Smooth muscle cell (in vitro differentiated cells): ENCODE measurements at regions not wholly inside any gene's neighbourhood (a gene's known extent, or its start where the extent isn't known, plus 50 kb on each side); places are given as distances from the start of the nearest gene placed in this dataset.
"Not testable (repeated sequence)": the region's sequence is repeated elsewhere in the genome, so short reads cannot be mapped to it uniquely, and the experiment has no call there.

Source experiments
- DNase-seq: peaks from one replicate; lab custom pipeline; 2025; ENCODE audit not compliant: unreplicated experiment; lab: John Stamatoyannopoulos, UW
- H2AFZ ChIP-seq: fragments of 200-600 bp; sonication (generic); 2 replicates; pipeline ENCODE4 v1.6.0; 2016; ENCODE audit warnings: antibody characterized with exemption, low read depth, mild to moderate bottlenecking
- H3F3A ChIP-seq: fragments of 200-600 bp; sonication (generic); 2 replicates; pipeline ENCODE4 v1.6.0; 2017; ENCODE audit warnings: antibody characterized with exemption, low read depth
- H3K27ac ChIP-seq: fragments of 200-600 bp; sonication (generic); 2 replicates; pipeline ENCODE4 v1.5.1; 2016; ENCODE audit warnings: low read depth, mild to moderate bottlenecking
- H3K27me3 ChIP-seq: fragments of 200-600 bp; sonication (generic); 2 replicates; pipeline ENCODE4 v1.6.1; 2016; ENCODE audit warnings: low read depth, mild to moderate bottlenecking
- H3K36me3 ChIP-seq: fragments of 200-600 bp; sonication (generic); 2 replicates; pipeline ENCODE4 v1.5.1; 2016; ENCODE audit warnings: low read depth
- H3K4me1 ChIP-seq: fragments of 200-600 bp; sonication (generic); 2 replicates; pipeline ENCODE4 v1.5.1; 2016; ENCODE audit warnings: low read depth
- H3K4me2 ChIP-seq: fragments of 200-600 bp; sonication (generic); 2 replicates; pipeline ENCODE4 v1.6.0; 2016; ENCODE audit warnings: mild to moderate bottlenecking
- H3K4me3 ChIP-seq: fragments of 200-600 bp; sonication (generic); 2 replicates; pipeline ENCODE4 v1.5.1; 2016; ENCODE audit warnings: mild to moderate bottlenecking
- H3K79me2 ChIP-seq: fragments of 200-600 bp; sonication (generic); 2 replicates; pipeline ENCODE4 v1.6.0; 2016; ENCODE audit warnings: low read depth, mild to moderate bottlenecking
- H3K9ac ChIP-seq: fragments of 200-600 bp; sonication (generic); 2 replicates; pipeline ENCODE4 v1.6.0; 2016; ENCODE audit warnings: low read depth
- H3K9me3 ChIP-seq: fragments of 200-600 bp; sonication (generic); replicated peaks from 2 replicates; pipeline ENCODE4 v1.5.1; 2016; ENCODE audit warnings: low read depth
- H4K20me1 ChIP-seq: fragments of 200-600 bp; sonication (generic); 2 replicates; pipeline ENCODE4 v1.6.0; 2016; ENCODE audit warnings: low read depth
- WGBS: methylation state at CpG from one replicate; pipeline ENCODE4 v1.1.7; 2016; ENCODE audit warnings: low lambda C conversion rate; 5-methylcytosine and 5-hydroxymethylcytosine counted together
- TF ChIP-seq, protein P1 (sequence below): fragments of 200-600 bp; sonication (generic); IDR thresholded peaks from 2 replicates; pipeline ENCODE4 v1.5.1; 2017; ENCODE audit warnings: borderline replicate concordance, mild to moderate bottlenecking, antibody characterized with exemption; ENCODE audit not compliant: insufficient read depth, poor library complexity, severe bottlenecking

DNA sequence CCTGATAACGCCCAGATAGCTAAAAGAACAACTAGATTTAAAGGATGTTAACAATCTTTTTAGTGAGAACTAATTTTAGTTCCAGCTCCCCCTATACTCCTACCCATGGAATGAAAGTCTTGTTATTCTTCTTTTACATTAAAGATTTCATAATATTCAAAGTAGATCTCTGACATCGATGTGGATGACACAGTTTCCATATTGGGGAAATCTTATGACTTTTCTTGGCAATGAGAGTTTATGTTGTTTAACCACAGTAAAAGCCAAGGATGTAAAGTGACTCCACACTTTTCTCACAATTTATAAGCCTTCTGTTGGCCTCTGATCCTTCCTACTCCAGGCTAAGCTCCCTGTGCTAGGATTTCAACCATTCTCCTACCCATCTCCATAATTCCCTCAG is 332.6 kb upstream of the KCNMB2 start:
- Histone ChIP-seq H3K9me3 (no peaks in the 10 kb centered on the region), H3K4me3 (no peak overlapping the region), H3K4me2 (peak overlapping the region; percentile 1), H2AFZ (peak overlapping the region; percentile 0), H3K4me1 (peaks cover 18% of the 10 kb centered on the region), H3F3A (no peaks in the 10 kb centered on the region), H3K36me3 (no peaks in the 10 kb centered on the region), H3K9ac (no peak overlapping the region), H3K79me2 (no peaks in the 10 kb centered on the region), H3K27ac (peak overlapping the region; percentile 30), H4K20me1 (no peaks in the 10 kb centered on the region), H3K27me3 (no peaks in the 10 kb centered on the region)
- TF ChIP-seq, protein P1, sequence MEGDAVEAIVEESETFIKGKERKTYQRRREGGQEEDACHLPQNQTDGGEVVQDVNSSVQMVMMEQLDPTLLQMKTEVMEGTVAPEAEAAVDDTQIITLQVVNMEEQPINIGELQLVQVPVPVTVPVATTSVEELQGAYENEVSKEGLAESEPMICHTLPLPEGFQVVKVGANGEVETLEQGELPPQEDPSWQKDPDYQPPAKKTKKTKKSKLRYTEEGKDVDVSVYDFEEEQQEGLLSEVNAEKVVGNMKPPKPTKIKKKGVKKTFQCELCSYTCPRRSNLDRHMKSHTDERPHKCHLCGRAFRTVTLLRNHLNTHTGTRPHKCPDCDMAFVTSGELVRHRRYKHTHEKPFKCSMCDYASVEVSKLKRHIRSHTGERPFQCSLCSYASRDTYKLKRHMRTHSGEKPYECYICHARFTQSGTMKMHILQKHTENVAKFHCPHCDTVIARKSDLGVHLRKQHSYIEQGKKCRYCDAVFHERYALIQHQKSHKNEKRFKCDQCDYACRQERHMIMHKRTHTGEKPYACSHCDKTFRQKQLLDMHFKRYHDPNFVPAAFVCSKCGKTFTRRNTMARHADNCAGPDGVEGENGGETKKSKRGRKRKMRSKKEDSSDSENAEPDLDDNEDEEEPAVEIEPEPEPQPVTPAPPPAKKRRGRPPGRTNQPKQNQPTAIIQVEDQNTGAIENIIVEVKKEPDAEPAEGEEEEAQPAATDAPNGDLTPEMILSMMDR: no peak
- 68% methylated on average over 2 of the region's 2 CpGs for WGBS
- DNase-seq: no peak

DNA sequence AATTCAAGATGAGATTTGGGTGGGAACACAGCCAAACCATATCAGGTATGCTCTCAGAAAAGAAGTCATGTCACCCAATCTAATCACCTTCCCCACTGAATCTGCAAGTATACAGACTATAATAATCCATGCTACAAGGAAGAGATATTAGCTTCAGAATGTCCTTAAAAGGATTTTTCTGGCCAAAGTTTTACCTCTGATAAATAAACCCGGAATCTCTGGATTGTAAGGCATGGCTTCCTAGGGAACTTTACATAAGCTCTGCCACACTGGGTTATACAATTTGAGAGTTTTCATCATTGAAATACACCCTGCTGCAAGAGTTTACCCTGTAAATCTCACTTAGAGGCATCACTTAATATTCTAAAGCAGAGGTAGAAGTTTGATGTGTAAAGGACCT is 330.5 kb upstream of the KCNMB2 start:
- Histone ChIP-seq H3K36me3 (no peaks in the 10 kb centered on the region), H3K27me3 (no peaks in the 10 kb centered on the region), H3K9ac (no peak overlapping the region), H3K4me3 (no peak overlapping the region), H3K9me3 (no peaks in the 10 kb centered on the region), H3K79me2 (no peaks in the 10 kb centered on the region), H2AFZ (no peak overlapping the region), H3K27ac (no peak overlapping the region), H3K4me1 (peaks cover 18% of the 10 kb centered on the region), H4K20me1 (no peaks in the 10 kb centered on the region), H3F3A (no peaks in the 10 kb centered on the region), H3K4me2 (peak overlapping the region; percentile 17)
- 83% methylated on average over 1 of the region's 1 CpG for WGBS
- DNase-seq: no peak
- TF ChIP-seq, protein P1: no peak

DNA sequence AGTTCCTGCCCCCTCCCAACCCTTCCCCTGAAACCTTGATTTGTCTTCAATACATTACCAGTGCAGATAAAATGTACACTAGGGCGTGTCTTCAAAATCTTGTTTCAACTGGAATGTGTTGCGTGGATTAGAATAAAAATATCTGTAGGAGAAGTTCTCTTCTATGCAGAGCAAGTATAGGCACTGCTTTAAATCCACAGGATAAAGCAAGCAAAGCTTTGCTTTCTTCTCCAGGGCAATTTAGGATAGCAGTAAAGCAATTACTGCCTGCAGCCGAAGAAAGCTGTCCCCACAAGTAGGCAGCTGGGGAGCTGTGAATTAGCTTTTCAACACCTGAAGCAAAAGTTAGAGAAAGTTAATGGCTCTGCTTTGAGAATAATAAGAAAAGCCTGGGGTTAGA is 329.7 kb upstream of the KCNMB2 start:
- H2AFZ ChIP-seq: no peak overlapping the region
- H3F3A ChIP-seq: no peaks in the 10 kb centered on the region
- TF ChIP-seq, protein P1: no peak
- H4K20me1 ChIP-seq: no peaks in the 10 kb centered on the region
- no peaks in the 10 kb centered on the region for H3K9me3 ChIP-seq
- DNase-seq: no peak
- peak overlapping the region; percentile 17 for H3K4me2 ChIP-seq
- H3K27me3 ChIP-seq: no peaks in the 10 kb centered on the region
- H3K4me3 ChIP-seq: no peak overlapping the region
- H3K36me3 ChIP-seq: no peaks in the 10 kb centered on the region
- WGBS: 65% methylated on average over 3 of the region's 3 CpGs
- H3K9ac ChIP-seq: no peak overlapping the region
- peaks cover 18% of the 10 kb centered on the region for H3K4me1 ChIP-seq
- H3K79me2 ChIP-seq: no peaks in the 10 kb centered on the region
- H3K27ac ChIP-seq: no peak overlapping the region

DNA sequence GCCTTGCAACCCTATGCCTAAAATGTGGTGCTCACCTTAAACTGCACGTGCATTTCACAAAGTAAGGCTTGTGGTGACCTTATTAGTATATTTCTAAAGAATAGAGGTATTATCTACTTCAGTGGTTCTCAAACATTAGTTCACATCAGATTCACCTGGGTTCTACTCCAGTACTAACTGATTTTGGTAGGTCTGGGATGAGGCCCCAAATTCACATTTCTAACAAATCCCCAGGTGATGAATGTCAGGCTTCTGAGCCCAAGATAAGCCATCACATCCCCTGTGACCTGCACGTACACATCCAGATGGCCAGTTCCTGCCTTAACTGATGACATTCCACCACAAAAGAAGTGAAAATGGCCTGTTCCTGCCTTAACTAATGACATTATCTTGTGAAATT is 329.1 kb upstream of the KCNMB2 start:
- H3K4me1 ChIP-seq: peaks cover 18% of the 10 kb centered on the region
- H3K9me3 ChIP-seq, H3K4me2 ChIP-seq, H3K79me2 ChIP-seq, H3K27me3 ChIP-seq, DNase-seq, H3K4me3 ChIP-seq, H2AFZ ChIP-seq, H3K9ac ChIP-seq, H3F3A ChIP-seq, H3K27ac ChIP-seq, H3K36me3 ChIP-seq, H4K20me1 ChIP-seq: not testable (repeated sequence)
- 73% methylated on average over 2 of the region's 2 CpGs for WGBS

DNA sequence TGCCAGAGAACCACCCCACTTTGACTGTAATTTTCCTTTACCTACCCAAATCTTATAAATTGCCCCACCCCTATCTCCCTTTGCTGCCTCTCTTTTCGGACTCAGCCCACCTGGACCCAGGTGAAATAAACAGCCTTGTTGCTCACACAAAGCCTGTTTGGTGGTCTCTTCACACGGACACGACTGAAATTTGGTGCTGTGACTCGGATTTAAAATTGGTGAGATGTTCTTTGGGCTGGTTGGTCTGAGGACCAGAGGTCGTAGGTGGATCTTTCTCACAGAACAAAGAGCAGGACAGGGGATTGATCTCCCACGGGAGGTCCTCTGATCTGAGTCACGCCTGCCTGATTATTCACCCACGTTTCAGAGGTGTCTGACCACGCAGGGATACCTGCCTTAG is 328.6 kb upstream of the KCNMB2 start:
- H4K20me1 ChIP-seq, H3K79me2 ChIP-seq, H3K9ac ChIP-seq, H3K36me3 ChIP-seq, H3K27me3 ChIP-seq, H3K4me2 ChIP-seq, H3K9me3 ChIP-seq, DNase-seq, H3K27ac ChIP-seq, H3K4me3 ChIP-seq, H2AFZ ChIP-seq, H3F3A ChIP-seq: not testable (repeated sequence)
- 75% methylated on average over 9 of the region's 9 CpGs for WGBS
- H3K4me1 ChIP-seq: peaks cover 18% of the 10 kb centered on the region

DNA sequence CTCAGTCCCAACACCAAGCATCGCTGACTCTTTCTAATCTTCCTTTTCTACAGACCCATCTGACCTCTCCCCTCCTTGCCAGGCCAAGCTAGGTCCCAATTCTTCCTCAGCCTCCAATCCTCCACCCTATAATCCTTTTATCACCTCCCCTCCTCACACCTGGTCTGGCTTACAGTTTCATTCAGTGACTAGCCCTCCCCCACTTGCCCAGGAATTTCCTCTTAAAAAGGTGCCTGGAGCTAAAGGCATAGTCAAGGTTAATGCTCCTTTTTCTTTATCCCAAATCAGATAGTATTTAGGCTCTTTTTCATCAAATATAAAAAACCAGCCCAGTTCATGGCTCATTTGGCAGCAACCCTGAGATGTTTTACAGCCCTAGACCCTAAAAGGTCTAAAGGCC is 327.1 kb upstream of the KCNMB2 start:
- DNase-seq, H3K36me3 ChIP-seq, H3K27ac ChIP-seq, H3K4me2 ChIP-seq, H3K27me3 ChIP-seq, H2AFZ ChIP-seq, H3K79me2 ChIP-seq, H4K20me1 ChIP-seq, H3K9ac ChIP-seq, H3K4me3 ChIP-seq, H3F3A ChIP-seq, H3K9me3 ChIP-seq: not testable (repeated sequence)
- WGBS: 83% methylated on average over 1 of the region's 1 CpG
- peaks cover 13% of the 10 kb centered on the region for H3K4me1 ChIP-seq

DNA sequence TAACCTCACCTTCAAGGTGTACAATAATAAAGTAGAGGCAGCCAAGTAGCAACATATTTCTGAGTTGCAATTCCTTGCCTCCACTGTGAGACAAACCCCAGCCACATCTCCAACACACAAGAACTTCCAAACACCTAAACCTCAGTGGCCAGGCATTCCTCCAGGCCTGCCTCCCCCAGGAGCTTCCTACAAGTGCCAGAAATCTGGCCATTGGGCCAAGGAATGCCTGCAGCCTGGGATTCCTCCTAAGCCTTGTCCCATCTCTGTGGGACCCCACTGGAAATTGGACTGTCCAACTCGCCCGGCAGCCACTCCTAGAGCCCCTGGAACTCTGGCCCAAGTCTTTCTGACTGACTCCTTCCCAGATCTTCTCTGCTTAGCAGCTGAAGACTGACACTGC is 326.6 kb upstream of the KCNMB2 start:
- not testable (repeated sequence) for H3K27ac ChIP-seq, H3K9me3 ChIP-seq, H3K4me2 ChIP-seq, H3K9ac ChIP-seq, H3K4me3 ChIP-seq, H4K20me1 ChIP-seq, H3K79me2 ChIP-seq, DNase-seq, H3K27me3 ChIP-seq, H2AFZ ChIP-seq, H3K36me3 ChIP-seq, H3F3A ChIP-seq
- 92% methylated on average over 2 of the region's 2 CpGs for WGBS
- H3K4me1 ChIP-seq: peaks cover 13% of the 10 kb centered on the region
